ENCODE measurements at regions not wholly inside any gene's neighbourhood (a gene's known extent, or its start where the extent isn't known, plus 50 kb on each side); places are given as distances from the start of the nearest gene placed in this dataset.

GRCh38 chr2:41967476-41968181, 80.2 kb upstream of the PKDCC start:
- no peak for DNase-seq

- DNase-seq = no peak
Measured at GRCh38 chr2:41968182-41968578, 79.6 kb upstream of the PKDCC start.

GRCh38 chr2:41970988-41971660, 76.7 kb upstream of the PKDCC start:
- DNase-seq = no peak

GRCh38 chr2:41972179-41972578, 75.6 kb upstream of the PKDCC start:
- no peak for DNase-seq

- no peak for DNase-seq
Measured at GRCh38 chr2:41972819-41973218, 75.0 kb upstream of the PKDCC start.

GRCh38 chr2:41973871-41974270, 74.0 kb upstream of the PKDCC start:
- DNase-seq = no peak

GRCh38 chr2:41981417-41981816, 66.4 kb upstream of the PKDCC start:
- DNase-seq = no peak

- no peak for DNase-seq
Measured at GRCh38 chr2:41985573-41986095, 62.2 kb upstream of the PKDCC start.

- DNase-seq = no peak
Measured at GRCh38 chr2:41989501-41990180, 58.2 kb upstream of the PKDCC start.

- DNase-seq = no peak
Measured at GRCh38 chr2:41990245-41990644, 57.6 kb upstream of the PKDCC start.

- no peak for DNase-seq
Measured at GRCh38 chr2:41990688-41991087, 57.1 kb upstream of the PKDCC start.

GRCh38 chr2:41992056-41992642, 55.7 kb upstream of the PKDCC start:
- no peak for DNase-seq

GRCh38 chr2:41992671-41993434, 55.0 kb upstream of the PKDCC start:
- no peak for DNase-seq

GRCh38 chr2:41993435-41993925, 54.3 kb upstream of the PKDCC start:
- DNase-seq = no peak

- DNase-seq = no peak
Measured at GRCh38 chr2:41994233-41994637, 53.6 kb upstream of the PKDCC start.

- DNase-seq = no peak
Measured at GRCh38 chr2:41994661-41995060, 53.2 kb upstream of the PKDCC start.

GRCh38 chr2:41997561-41997960, 50.3 kb upstream of the PKDCC start:
- DNase-seq = no peak

Data from CD4-positive, alpha-beta T cell treated with Interleukin-10 for 1 hour (primary cell).